C4-2B (cell line): ENCODE measurements at regions not wholly inside any gene's neighbourhood (a gene's known extent, or its start where the extent isn't known, plus 50 kb on each side); places are given as distances from the start of the nearest gene placed in this dataset.

Source experiments
- CTCF ChIP-seq: fragments of 450-650 bp; conservative IDR thresholded peaks from 2 replicates; pipeline ENCODE4 v1.5.1; 2017; ENCODE audit warnings: mild to moderate bottlenecking
- ZFX ChIP-seq: fragments of 450-650 bp; IDR thresholded peaks from 2 replicates; pipeline ENCODE4 v1.6.1; 2017

- no peak for TF ChIP-seq CTCF
- no peak for TF ChIP-seq ZFX
These were observed 66.5 kb upstream of the NEUROD1 start for GRCh38 chr2:181746844-181747243.
